ENCODE measurements at regions not wholly inside any gene's neighbourhood (a gene's known extent, or its start where the extent isn't known, plus 50 kb on each side); places are given as distances from the start of the nearest gene placed in this dataset.

GRCh38 chr9:89996116-89996515, 391.3 kb downstream of the GADD45G start:
- DNase-seq: no peak
- TF ChIP-seq CTCF (IDR thresholded peaks at IDR 0.05): no peak
- intact Hi-C loops (cut with DNase I, micrococcal nuclease): no loop called here
- Histone ChIP-seq H3K4me1 (ENCODE audit: insufficient read depth, low read length) (peaks cover 22% of the 10 kb centered on the region), H3K4me3 (ENCODE audit: low read length) (no peak overlapping the region), H3K9me3 (ENCODE audit: control insufficient read depth in 1 of 2, insufficient read depth in 1 of 2, low read length in 2 of 2) (peaks cover 0 to 5% of the 10 kb centered on the region in 2 experiments), H3K27me3 (ENCODE audit: control insufficient read depth in 1 of 2, insufficient read depth in 2 of 2, low read length in 2 of 2) (no peaks in the 10 kb centered on the region), H3K27ac (ENCODE audit: low read depth in 1 of 2, low read length in 2 of 2) (no peak overlapping the region), H3K36me3 (ENCODE audit: insufficient read depth, low read length) (no peaks in the 10 kb centered on the region)
- H3K9me3 Mint-ChIP-seq: no peaks in the 10 kb centered on the region
- H3K27me3 Mint-ChIP-seq: no peaks in the 10 kb centered on the region
- peaks cover 25% of the 10 kb centered on the region for H3K4me1 Mint-ChIP-seq (ENCODE audit: low read depth)
- ChIA-PET CTCF (no interaction called here), POLR2A (no interaction called here)
- no peaks in the 10 kb centered on the region for H3K36me3 Mint-ChIP-seq (ENCODE audit: low read depth)
- H3K4me3 Mint-ChIP-seq: no peak overlapping the region
- ATAC-seq (ENCODE audit: poor library complexity): no peak
- H3K27ac Mint-ChIP-seq: no peak overlapping the region

- peaks cover 0 to 5% of the 10 kb centered on the region in 2 experiments for H3K9me3 ChIP-seq (ENCODE audit: control insufficient read depth in 1 of 2, insufficient read depth in 1 of 2, low read length in 2 of 2)
- H3K27ac ChIP-seq (ENCODE audit: low read depth in 1 of 2, low read length in 2 of 2): no peak overlapping the region
- H3K4me1 ChIP-seq (ENCODE audit: insufficient read depth, low read length): peaks cover 22% of the 10 kb centered on the region
- Mint-ChIP-seq H3K4me3 (no peak overlapping the region), H3K27ac (no peak overlapping the region), H3K9me3 (no peaks in the 10 kb centered on the region), H3K4me1 (ENCODE audit: low read depth) (peaks cover 26% of the 10 kb centered on the region), H3K36me3 (ENCODE audit: low read depth) (no peaks in the 10 kb centered on the region), H3K27me3 (no peaks in the 10 kb centered on the region)
- DNase-seq (no peak), ATAC-seq (ENCODE audit: poor library complexity) (no peak)
- intact Hi-C loops (cut with DNase I, micrococcal nuclease): no loop called here
- no peaks in the 10 kb centered on the region for H3K36me3 ChIP-seq (ENCODE audit: insufficient read depth, low read length)
- POLR2A ChIA-PET: no interaction called here
- TF ChIP-seq CTCF (IDR thresholded peaks at IDR 0.05): no peak
- H3K27me3 ChIP-seq (ENCODE audit: control insufficient read depth in 1 of 2, insufficient read depth in 2 of 2, low read length in 2 of 2): no peaks in the 10 kb centered on the region
- H3K4me3 ChIP-seq (ENCODE audit: low read length): no peak overlapping the region
- CTCF ChIA-PET: no interaction called here
These were observed 392.0 kb downstream of the GADD45G start for GRCh38 chr9:89996773-89997172.

GRCh38 chr9:89998633-89999032, 393.8 kb downstream of the GADD45G start:
- Mint-ChIP-seq H3K4me1 (ENCODE audit: low read depth) (peaks cover 26% of the 10 kb centered on the region), H3K4me3 (peak overlapping the region; percentile 27), H3K27ac (peak overlapping the region; percentile 23), H3K36me3 (ENCODE audit: low read depth) (no peaks in the 10 kb centered on the region), H3K27me3 (no peaks in the 10 kb centered on the region), H3K9me3 (no peaks in the 10 kb centered on the region)
- peaks cover 0 to 5% of the 10 kb centered on the region in 2 experiments for H3K9me3 ChIP-seq (ENCODE audit: control insufficient read depth in 1 of 2, insufficient read depth in 1 of 2, low read length in 2 of 2)
- H3K27ac ChIP-seq (ENCODE audit: low read depth in 1 of 2, low read length in 2 of 2): no peak overlapping the region
- H3K27me3 ChIP-seq (ENCODE audit: control insufficient read depth in 1 of 2, insufficient read depth in 2 of 2, low read length in 2 of 2): no peaks in the 10 kb centered on the region
- ATAC-seq (ENCODE audit: poor library complexity) (no peak), DNase-seq (no peak)
- intact Hi-C loops (cut with DNase I, micrococcal nuclease): no loop called here
- no peak overlapping the region for H3K4me3 ChIP-seq (ENCODE audit: low read length)
- H3K36me3 ChIP-seq (ENCODE audit: insufficient read depth, low read length): no peaks in the 10 kb centered on the region
- POLR2A ChIA-PET: no interaction called here
- CTCF ChIA-PET: interaction anchor here (0.8 to 1.1 kb wide), 2 partner anchors 400 to 917 kb away, joined by 3 read pairs; no protein-coding TSS in a partner anchor
- H3K4me1 ChIP-seq (ENCODE audit: insufficient read depth, low read length): peaks cover 22% of the 10 kb centered on the region
- TF ChIP-seq CTCF (IDR thresholded peaks at IDR 0.05): no peak

All from CD4-positive, alpha-beta T cell (primary cell).